Breast epithelium (tissue), 3 donors: ENCODE measurements at regions not wholly inside any gene's neighbourhood (a gene's known extent, or its start where the extent isn't known, plus 50 kb on each side); places are given as distances from the start of the nearest gene placed in this dataset.

ENCODE experiments used
- POLR2A ChIP-seq: fragments of 450-650 bp; IDR thresholded peaks from one replicate; pipeline ENCODE4 v1.6.1; 2016; ENCODE audit warnings: antibody characterized with exemption, mild to moderate bottlenecking, moderate library complexity
- TF ChIP-seq, protein P1 (sequence below), 3 donors: fragments of 450-650 bp; IDR thresholded peaks; one replicate each; pipeline ENCODE4 v1.5.1; 2016 to 2017; ENCODE audit warnings: antibody characterized with exemption in 3 of 3, mild to moderate bottlenecking in 3 of 3, moderate library complexity in 3 of 3

DNA sequence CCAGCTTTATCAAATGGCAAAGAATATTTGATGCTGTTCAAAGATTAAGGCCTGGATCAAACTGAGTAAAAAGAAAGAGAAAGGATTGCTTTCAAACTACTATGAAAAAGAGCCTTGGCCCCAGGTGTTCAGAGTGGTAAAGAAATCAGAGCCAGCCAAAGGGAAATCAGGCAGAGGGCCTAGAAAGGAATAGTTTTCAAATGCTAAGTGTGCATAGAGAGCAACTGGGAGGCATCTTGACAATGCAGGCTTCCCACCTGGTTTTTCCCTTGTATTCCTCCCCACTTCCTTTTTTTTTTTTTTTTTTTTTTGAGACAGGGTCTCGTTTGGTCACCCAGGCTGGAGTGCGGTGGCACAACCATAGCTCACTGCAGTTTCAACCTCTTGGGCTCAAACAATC lies 340.2 kb upstream of the ADAMTS9 start:
- TF ChIP-seq POLR2A = no peak
- TF ChIP-seq, protein P1, sequence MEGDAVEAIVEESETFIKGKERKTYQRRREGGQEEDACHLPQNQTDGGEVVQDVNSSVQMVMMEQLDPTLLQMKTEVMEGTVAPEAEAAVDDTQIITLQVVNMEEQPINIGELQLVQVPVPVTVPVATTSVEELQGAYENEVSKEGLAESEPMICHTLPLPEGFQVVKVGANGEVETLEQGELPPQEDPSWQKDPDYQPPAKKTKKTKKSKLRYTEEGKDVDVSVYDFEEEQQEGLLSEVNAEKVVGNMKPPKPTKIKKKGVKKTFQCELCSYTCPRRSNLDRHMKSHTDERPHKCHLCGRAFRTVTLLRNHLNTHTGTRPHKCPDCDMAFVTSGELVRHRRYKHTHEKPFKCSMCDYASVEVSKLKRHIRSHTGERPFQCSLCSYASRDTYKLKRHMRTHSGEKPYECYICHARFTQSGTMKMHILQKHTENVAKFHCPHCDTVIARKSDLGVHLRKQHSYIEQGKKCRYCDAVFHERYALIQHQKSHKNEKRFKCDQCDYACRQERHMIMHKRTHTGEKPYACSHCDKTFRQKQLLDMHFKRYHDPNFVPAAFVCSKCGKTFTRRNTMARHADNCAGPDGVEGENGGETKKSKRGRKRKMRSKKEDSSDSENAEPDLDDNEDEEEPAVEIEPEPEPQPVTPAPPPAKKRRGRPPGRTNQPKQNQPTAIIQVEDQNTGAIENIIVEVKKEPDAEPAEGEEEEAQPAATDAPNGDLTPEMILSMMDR (IDR thresholded peaks at IDR 0.05) = no peak
